GM18499 (cell line): ENCODE measurements at regions not wholly inside any gene's neighbourhood (a gene's known extent, or its start where the extent isn't known, plus 50 kb on each side); places are given as distances from the start of the nearest gene placed in this dataset.

Experiments
- ATAC-seq: cut with Tn5 transposase; IDR thresholded peaks from one replicate; pipeline ENCODE4 v1.9.1; 2021; ENCODE audit warnings: moderate number of reproducible peaks; ENCODE audit not compliant: insufficient read depth, unreplicated experiment

DNA sequence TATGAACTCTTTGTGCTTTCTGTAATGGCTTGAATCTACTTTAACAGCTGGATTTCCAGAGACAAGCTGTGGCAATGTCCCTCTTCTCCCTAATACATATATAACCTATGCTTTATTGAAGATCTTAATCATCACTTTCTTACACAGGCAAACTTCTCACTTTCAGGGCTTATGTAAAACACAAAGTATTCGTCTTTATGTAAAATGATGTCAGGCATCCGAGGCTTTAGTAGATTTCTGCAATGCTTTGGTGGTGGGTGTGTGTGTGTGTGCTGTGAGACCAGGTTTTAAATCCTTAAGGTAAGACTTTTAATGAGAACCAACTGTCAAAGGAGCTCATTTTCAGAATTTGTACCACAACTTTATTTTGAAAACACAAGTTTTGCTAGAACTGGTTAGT lies 70.0 kb upstream of the HMGA2 start:
- no peak for ATAC-seq

DNA sequence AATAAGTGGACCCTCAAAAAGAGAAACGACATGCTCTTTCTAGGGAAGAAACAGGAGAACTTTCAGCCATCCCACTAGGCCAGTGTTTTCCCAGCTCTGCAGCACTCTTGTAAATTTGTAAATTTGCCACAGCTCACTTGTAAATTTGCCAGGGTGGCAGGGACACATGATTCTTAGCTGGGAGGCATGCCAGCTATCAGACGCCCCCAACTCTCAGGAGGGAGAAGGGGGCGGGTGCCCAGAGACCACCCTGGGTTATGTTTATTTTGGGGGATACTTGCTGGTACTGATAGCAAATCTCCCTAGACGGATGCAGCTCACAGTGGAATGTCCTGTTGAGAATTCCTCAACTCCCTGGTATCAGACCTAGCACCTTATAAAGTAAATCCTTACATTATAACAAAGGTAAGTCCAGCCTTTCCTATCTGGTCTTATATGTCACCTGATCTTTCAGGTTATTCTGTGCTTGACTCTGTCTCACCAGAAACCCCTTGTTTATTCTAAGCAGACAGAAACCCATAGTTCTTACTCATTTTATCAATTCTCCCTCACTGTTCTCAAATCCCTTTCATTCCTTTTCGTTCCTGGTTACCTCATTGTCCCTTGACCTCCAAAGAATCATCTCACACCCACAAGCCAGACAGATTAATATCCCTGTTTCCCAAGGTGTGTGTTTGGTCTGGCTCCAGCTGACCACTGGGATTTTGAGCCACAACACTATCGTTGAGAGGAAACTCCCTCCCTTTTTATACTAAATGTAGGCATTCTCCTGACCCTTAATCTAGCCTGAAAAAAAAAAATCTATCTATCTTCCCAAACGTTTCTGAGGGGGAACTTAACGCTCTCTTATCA lies 69.3 kb upstream of the HMGA2 start:
- no peak for ATAC-seq

DNA sequence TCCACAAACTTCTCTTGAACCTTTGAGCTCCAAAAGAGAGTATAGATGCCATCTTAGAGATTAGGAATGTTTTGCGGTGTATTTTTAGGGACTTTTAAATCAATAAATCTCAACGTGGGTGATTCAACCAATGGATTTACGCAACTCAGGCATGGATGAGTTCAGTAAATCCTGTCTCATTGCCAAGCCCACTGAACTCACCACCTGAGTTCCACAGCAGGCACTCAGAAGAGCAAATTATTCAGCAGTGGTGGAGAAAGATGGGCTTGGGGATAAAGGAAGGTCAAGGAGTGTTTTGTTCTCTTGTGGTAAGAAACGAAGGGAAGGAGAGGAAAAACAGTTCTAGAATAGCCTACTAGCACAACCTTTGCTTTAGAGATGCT lies 68.7 kb upstream of the HMGA2 start:
- no peak for ATAC-seq

DNA sequence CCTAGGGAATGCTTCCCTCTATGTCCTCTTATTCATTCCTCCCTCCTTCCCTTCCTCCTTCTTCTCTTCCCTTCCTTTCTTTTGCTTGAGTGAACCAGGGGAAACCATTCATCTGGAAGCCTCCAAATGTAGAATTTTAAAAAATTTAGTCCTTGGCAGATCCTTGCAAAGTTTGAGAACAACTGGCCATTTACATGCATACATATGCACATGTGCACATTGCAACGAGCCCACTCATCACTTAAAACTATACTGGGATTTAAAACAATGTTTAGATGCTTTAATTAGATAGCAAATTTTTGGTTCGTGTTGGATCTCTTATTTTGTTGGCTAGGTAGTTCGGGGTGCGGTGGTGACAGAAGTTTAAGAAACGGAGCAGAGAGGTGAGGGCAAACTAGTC lies 68.0 kb upstream of the HMGA2 start:
- no peak for ATAC-seq

DNA sequence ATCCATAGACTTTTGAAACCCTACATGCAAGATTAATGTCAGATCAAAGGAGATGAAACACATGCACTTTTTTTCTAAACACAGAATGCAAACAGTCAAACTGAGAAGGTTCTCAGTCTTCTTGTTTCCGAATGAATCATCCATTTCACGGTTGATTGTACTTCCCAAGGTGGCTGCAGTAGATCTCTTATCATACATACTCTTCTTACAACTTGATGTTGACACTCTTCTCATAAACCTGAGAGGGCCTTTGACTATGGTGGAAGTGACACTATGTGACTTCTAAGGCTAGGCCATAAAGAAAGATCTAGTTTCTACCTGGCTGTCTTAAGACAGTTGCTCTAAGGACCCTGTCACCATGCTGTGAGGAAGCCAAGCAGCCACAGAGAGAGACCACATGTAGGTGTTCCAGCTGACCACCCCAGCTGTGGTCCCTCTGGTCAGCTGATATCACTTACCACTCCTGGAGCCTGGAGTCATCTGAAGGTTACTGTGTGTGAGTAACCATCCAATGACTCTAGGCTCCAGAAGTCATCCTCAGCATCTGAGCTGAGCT lies 67.2 kb upstream of the HMGA2 start:
- peak; percentile 96 for ATAC-seq

DNA sequence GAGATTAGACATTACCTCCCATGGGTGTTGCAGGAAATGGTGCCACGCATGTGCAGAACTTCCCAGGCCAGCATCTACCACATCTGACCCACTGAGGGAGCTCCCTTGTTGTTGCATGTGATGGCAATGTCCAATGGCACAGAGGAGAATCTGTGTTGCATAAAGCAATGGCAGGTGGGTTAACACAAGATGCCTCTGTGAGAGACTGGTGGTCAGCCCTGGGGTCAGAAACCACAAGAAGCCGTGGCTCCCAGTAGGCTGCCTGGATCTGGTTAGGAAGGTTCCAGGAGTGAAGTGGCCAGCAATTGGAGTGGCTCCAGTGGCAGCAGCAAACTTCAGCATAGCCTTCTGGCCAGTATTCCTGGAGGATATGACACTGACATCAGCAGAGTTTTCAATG lies 65.9 kb upstream of the HMGA2 start:
- no peak for ATAC-seq

DNA sequence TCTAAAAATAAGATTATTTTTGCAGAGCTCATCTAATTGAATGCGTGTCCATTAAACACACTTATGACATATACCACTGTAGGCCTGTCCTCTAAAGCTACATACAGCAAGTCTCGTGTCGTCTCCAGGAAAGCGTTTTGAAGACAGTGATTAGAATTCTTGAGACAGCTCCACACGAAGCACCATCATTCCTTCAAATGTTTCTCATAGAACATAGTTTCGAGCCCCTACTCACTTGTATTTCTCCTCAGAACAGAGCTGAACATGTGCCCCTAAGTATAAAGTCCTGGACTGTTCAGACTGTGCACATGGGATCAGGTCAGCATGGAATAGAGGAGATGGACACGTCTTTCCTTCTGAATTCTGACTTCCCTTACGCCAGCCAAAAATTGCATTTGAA lies 64.5 kb upstream of the HMGA2 start:
- no peak for ATAC-seq

DNA sequence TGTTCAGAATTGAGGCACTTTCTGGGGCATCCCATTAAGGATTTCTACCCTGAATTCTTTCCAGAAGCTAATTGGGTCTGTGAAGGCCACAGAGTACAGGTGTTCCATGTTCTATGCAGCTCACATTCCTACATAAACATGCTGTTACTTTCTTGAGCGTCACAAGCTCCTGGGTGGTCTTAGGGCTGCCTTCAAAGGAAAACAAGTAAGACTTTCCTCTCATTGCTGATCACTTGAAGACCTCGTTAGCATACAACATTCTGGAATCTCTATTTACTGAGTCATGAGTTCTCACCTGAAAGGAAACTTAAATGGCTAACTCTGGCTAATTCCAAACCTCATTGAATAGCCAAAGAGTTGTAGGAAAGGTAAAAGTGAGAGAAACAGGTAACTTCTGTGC lies 63.0 kb upstream of the HMGA2 start:
- no peak for ATAC-seq

DNA sequence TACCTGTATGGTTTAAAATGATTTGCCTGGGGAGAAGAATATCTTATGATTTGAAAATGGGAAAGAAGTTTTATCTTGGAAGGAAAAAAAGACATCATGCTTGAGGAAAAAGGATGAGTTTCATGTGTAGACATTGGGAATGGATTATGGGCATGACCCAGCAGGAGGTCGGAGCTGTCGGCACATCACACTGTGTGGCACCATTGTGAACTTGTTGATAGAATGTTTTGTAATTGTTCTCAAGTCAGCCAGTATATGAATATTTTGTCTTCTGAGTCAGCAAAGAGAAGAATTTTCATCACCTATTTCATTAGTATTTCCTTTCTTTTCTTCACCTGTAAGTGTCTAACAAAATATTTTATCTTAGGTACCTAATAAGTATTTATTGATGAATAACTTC lies 60.0 kb upstream of the HMGA2 start:
- ATAC-seq: no peak

DNA sequence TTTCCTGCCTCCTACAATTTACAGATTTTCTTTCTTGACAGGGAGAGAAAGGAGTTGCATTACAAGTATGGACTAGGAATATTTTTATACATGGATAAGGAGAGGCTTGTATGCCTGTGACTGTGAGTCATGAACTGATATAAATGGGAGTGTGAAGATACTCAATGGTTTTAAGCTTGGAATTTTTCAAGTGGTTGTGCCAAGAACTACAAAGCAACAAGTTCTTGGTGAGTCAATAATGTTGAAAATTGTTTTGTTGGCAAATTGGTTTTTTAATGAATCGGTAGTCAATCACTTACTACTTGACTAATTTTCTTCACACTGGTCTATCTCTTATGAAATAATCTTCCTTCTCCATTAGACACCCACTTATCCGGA lies 58.9 kb upstream of the HMGA2 start:
- ATAC-seq: no peak

DNA sequence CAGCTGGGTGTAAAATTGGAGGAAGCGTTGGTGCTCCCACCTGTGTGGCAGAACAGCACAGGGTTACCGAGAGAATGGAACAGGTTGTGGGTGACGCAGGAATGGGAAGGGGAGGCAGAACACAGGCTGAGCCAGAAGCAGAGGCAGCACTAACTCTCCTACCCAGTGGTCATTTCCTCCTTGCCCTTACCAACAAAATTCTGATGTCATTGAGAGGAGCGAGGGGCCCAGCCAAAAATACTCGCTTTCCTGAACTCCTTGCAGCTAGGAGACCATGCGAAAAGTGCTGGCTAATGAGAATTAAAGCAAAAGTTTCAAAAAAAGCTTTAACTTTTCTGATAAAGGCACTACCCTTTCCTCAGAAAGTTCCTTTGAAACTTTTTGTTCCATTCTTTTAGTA lies 54.4 kb upstream of the HMGA2 start:
- ATAC-seq: no peak
